HG03175 (cell line): ENCODE measurements at regions not wholly inside any gene's neighbourhood (a gene's known extent, or its start where the extent isn't known, plus 50 kb on each side); places are given as distances from the start of the nearest gene placed in this dataset.
"Not testable (repeated sequence)": the region's sequence is repeated elsewhere in the genome, so short reads cannot be mapped to it uniquely, and the experiment has no call there.

Source experiments
- ATAC-seq: cut with Tn5 transposase; IDR thresholded peaks from one replicate; pipeline ENCODE4 v1.9.1; 2021; ENCODE audit warnings: mild to moderate bottlenecking, moderate library complexity; ENCODE audit not compliant: unreplicated experiment

- ATAC-seq = no peak
Measured at GRCh38 chr16:59690216-59690615, 956.1 kb upstream of the GOT2 start.

GRCh38 chr16:59688006-59688405 is 953.9 kb upstream of the GOT2 start:
- no peak for ATAC-seq

GRCh38 chr16:59686405-59686804 is 952.3 kb upstream of the GOT2 start:
- no peak for ATAC-seq

- no peak for ATAC-seq
Measured at GRCh38 chr16:59684911-59685310, 950.8 kb upstream of the GOT2 start.

GRCh38 chr16:59683709-59684108 is 949.6 kb upstream of the GOT2 start:
- no peak for ATAC-seq

GRCh38 chr16:59665618-59666220 is 931.6 kb upstream of the GOT2 start:
- no peak for ATAC-seq

GRCh38 chr16:59658572-59658971 is 924.5 kb upstream of the GOT2 start:
- ATAC-seq = no peak

GRCh38 chr16:59655031-59655430 is 920.9 kb upstream of the GOT2 start:
- ATAC-seq = no peak

- no peak for ATAC-seq
Measured at GRCh38 chr16:59654455-59654854, 920.3 kb upstream of the GOT2 start.

- ATAC-seq = no peak
Measured at GRCh38 chr16:59651662-59652061, 917.5 kb upstream of the GOT2 start.

GRCh38 chr16:59645194-59645593 is 911.1 kb upstream of the GOT2 start:
- ATAC-seq = no peak

- ATAC-seq = no peak
Measured at GRCh38 chr16:59635674-59636073, 901.6 kb upstream of the GOT2 start.

GRCh38 chr16:59634951-59635350 is 900.8 kb upstream of the GOT2 start:
- no peak for ATAC-seq

- no peak for ATAC-seq
Measured at GRCh38 chr16:59634004-59634579, 900.0 kb upstream of the GOT2 start.

GRCh38 chr16:59632276-59632855 is 898.2 kb upstream of the GOT2 start:
- ATAC-seq = no peak

GRCh38 chr16:59624381-59624780 is 890.3 kb upstream of the GOT2 start:
- not testable (repeated sequence) for ATAC-seq

GRCh38 chr16:59614466-59615240 is 880.5 kb upstream of the GOT2 start:
- ATAC-seq = no peak

GRCh38 chr16:59612910-59613620 is 878.9 kb upstream of the GOT2 start:
- ATAC-seq = not testable (repeated sequence)

- no peak for ATAC-seq
Measured at GRCh38 chr16:59612094-59612493, 878.0 kb upstream of the GOT2 start.

- no peak for ATAC-seq
Measured at GRCh38 chr16:59611556-59611955, 877.4 kb upstream of the GOT2 start.

- ATAC-seq = no peak
Measured at GRCh38 chr16:59605706-59606105, 871.6 kb upstream of the GOT2 start.
